ENCODE measurements at regions not wholly inside any gene's neighbourhood (a gene's known extent, or its start where the extent isn't known, plus 50 kb on each side); places are given as distances from the start of the nearest gene placed in this dataset.

GRCh38 chr7:13496976-13497375 is 492.5 kb downstream of the ETV1 start:
- DNase-seq: no peak

- no peak for DNase-seq
Observed at GRCh38 chr7:13508586-13508985, 480.9 kb downstream of the ETV1 start.

DNA sequence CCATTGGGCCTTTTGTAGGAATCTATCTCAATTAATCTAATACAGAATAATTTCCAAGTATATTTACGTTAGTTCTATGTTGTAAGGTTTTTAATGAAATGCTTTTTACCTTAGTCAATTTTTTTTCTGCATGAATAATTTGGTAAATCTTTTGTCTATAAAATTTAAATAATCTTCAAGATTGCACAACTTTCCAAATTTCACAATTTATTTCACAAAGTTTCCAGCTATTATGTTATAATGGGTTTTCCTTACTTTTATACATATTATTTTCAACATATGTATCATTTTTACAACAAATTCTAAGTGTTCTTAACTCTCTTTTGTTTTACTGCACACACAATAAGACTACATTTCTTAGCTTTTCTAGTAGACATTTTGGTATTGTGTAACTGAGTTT is 470.7 kb downstream of the ETV1 start:
- DNase-seq: no peak

GRCh38 chr7:13524076-13524475 is 465.4 kb downstream of the ETV1 start:
- DNase-seq: no peak

GRCh38 chr7:13532028-13532753 is 457.3 kb downstream of the ETV1 start:
- DNase-seq: no peak

DNA sequence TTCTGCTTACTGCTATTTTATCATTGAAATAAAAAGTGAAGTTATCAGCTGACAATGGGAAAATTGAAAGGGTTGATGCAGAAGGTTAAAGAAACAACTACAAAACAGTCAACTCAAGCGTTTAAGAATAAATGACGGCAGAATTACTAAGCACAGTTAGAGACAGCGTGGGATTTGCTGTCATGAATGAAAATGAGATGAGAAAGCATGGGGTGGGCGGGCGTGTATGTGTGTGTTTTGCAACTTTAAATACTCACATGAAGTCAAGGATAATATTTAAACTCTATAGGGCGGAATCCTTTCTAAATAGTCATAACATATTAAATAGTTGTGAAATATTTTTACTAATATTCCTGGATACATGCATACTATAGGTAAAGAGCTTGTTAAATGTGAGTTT is 450.8 kb downstream of the ETV1 start:
- DNase-seq: no peak

GRCh38 chr7:13540429-13540828 is 449.0 kb downstream of the ETV1 start:
- peak; percentile 10 for DNase-seq

DNA sequence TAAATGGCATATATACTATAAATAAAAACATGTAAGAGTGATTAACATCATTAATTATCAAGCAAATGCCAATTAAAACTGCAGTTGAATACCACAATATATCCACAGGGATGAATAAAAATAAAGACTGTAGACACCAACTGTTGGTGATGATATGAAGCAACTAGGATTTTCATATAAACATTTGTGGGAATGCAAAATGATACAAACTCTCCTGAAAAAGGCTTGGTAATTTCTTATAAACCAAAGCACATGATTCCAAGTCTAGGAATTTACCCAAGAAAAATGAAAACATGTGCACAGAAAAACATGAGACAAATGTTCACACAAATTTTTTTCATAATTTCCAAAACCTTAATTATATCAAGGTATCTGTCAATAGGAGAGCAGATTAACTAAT is 448.1 kb downstream of the ETV1 start:
- DNase-seq: no peak

DNA sequence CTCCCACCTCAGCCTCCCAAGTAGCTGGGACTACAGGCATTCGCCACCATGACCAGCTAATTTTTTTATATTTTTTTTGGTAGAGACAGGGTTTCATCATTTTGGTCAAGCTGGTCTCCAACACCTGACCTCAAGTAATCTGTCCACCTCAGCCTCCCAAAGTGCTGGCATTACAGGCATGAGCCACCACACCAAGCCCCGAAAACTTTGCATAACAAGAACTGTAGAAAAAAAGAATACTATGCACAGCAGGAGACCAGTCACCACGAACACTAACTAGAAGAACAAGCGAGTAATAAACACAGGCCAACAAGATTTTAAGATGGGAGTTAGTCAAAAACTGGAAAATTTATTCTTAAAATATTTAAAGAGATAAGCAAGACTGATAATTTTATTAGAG is 447.0 kb downstream of the ETV1 start:
- DNase-seq: no peak

- DNase-seq: no peak
Observed at GRCh38 chr7:13551503-13551902, 438.0 kb downstream of the ETV1 start.

- no peak for DNase-seq
Observed at GRCh38 chr7:13560441-13560840, 429.0 kb downstream of the ETV1 start.

GRCh38 chr7:13563257-13563656 is 426.2 kb downstream of the ETV1 start:
- DNase-seq: no peak

GRCh38 chr7:13563680-13564079 is 425.8 kb downstream of the ETV1 start:
- no peak for DNase-seq

DNA sequence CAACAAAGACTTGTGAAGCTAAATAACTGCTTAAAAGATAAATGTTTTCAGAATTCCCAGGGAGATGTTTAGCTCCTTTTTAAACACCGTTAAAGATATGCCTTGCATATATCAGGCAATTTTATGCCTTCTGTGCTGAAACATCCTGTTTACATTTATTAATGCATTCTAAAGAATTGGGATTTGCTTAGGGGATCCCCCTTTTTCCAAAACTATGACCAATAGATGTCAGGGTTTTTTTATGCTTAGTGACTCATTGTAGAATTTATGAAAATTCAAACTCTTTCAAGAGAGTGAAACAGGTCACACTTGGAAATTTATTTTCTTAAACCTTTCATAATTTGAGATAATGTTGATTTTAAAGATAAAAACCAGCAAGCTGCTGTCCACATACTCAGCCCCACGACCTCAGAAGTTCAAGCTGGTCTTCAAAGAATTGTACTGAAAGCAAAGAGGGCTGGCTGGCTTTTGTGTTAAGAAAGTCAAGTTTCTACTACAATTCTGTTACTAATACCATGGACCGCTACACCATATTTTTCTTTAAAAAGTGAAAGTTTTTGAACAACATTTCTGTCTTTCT is 411.8 kb downstream of the ETV1 start:
- DNase-seq: no peak

DNA sequence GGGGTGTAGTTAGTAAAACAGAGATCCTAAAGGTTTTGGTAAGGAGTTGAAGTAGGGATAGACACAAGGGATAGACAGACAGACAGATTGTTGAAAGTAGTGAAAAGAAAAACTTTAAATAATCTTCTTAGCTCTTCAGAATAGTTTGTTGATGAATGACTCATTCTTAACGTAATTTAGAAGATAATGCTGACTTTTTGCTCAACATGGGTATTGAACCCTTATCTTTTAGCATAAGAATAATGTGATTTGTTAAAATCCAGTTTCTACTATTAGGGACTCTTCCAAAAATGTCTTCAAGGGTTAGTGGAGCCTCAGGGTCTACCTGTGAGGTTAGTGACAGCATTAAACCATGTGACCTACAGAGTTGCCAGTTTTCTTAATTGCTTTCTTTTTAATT is 411.2 kb downstream of the ETV1 start:
- no peak for DNase-seq

GRCh38 chr7:13581097-13581496 is 408.4 kb downstream of the ETV1 start:
- DNase-seq: no peak

GRCh38 chr7:13593854-13594253 is 395.6 kb downstream of the ETV1 start:
- no peak for DNase-seq

GRCh38 chr7:13602036-13602435 is 387.4 kb downstream of the ETV1 start:
- no peak for DNase-seq

DNA sequence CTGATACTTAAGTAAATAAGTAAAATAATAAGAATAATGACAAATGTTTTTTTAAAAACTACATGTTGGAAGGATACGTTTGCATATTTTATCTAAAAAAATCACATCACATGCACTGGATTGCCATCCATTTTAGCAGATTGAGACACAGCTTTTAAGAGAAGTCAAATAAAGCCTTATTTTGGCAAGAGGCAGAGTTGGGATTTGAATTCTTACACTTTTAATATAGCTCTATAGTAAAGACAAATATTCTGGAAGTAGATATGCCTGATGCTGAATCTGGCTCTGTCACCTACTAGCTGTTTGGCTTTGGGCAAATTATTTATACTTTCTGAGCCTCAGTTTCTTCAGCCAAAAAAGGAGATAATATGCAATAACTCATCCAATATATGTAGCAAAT is 386.4 kb downstream of the ETV1 start:
- DNase-seq: no peak

DNA sequence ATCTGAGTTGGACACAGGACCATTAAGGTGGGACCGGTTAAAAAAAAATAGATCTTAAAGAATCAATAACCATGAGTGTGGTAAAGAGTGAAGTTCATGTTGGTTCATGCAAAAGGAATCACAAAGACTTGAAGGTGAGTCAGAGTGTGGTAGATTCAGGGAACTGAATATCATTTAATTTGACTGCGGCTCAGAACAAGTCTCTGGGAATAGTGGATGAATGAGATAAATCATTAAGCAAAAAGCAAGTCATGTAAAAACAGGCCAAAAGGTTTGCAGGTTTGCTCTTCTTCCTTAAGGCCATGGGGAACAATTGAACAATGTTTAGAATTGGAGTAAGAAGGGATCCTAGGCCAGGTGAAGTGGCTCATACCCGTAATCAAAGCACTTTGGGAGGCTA is 385.8 kb downstream of the ETV1 start:
- no peak for DNase-seq

GRCh38 chr7:13604178-13604577 is 385.3 kb downstream of the ETV1 start:
- no peak for DNase-seq

- DNase-seq: no peak
Observed at GRCh38 chr7:13610372-13610771, 379.1 kb downstream of the ETV1 start.

DNA sequence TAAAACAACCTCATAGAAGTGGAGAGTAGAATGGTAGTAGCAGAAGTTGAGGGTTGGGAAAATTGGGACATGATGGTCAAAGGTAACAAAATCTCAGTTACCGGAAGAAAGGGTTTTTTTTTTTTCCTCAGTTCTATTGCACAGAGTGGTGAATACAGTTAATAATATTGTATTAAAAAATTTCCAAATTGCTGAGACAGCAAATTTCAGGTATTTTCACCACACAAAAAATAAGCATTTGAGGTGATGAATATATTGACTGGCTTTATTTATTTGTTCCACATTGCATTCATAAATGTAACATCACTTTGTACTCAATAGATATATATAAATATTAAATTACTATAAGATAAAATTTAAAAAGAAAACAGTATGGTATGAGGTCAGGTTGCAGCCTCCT is 373.8 kb downstream of the ETV1 start:
- no peak for DNase-seq

DNA sequence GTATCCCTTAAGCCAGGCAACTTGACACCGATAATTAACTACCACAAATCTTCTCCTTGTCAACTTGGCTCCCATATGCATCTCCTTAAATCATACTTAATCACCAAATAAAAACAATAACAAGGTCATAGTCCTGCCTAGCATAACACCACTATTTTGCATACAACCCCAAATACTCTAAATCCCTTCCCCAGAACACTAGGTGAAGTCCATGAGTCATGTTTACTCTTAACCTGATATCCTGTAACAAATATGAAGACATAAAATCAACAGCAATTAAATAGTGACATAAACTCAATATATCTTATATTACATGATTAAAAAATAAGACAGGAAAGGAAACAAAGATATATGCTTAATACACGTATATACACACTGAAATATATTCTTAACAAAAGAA is 362.0 kb downstream of the ETV1 start:
- no peak for DNase-seq

All from fibroblast of skin of back (primary cell).